COLO668 (cell line): ENCODE measurements at regions not wholly inside any gene's neighbourhood (a gene's known extent, or its start where the extent isn't known, plus 50 kb on each side); places are given as distances from the start of the nearest gene placed in this dataset.

Source experiments
- DNase-seq: peaks from one replicate; lab custom pipeline; 2025; ENCODE audit not compliant: unreplicated experiment; lab: John Stamatoyannopoulos, UW

DNA sequence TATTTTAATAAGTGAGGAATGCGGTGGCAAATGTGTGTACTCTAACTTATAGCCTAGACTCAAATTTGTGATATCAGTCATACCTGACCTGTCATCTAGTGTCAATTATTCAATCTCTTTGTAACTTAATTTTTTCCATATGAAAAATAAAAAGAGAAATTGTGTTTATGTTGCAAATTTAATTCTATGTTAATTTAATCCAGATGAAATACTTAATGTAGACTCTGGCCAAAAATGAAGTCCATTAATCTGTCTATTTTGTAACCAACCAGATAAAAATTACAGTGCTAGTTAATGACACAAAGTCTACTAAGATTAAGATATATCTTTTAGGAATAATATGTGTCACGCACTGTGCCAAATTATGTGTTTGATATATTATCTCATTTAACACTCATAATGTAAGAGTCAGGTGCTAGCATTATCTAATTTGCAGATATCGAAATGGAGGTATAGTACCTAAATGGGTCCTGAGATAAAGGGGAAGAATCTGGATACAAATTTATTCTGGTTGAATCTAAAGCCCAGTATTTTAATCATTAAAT, 712.1 kb downstream of the KCTD16 start:
- no peak for DNase-seq

GRCh38 chr5:144880513-144880912, 709.8 kb downstream of the KCTD16 start:
- no peak for DNase-seq

GRCh38 chr5:144876990-144877389, 706.3 kb downstream of the KCTD16 start:
- no peak for DNase-seq

DNA sequence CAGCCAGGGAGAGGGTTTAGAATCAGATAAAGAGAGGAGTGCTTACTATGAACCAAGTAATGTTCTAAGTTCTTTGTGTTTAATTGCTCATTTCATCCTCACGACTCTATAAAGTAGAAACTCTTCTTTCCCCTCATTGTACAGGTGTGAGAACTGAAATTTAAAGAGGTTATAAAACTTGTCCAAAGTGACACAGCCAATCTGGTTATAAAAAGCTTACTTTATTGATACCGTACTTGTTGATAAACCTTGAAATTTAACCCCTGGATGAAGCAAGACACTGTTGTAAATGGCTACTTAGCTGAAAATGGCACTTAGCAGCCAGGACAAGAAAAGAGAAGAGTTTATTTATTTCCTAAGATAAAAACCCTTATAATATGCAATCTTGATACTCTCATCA, 702.4 kb downstream of the KCTD16 start:
- no peak for DNase-seq

GRCh38 chr5:144864118-144864517, 693.4 kb downstream of the KCTD16 start:
- DNase-seq = no peak

DNA sequence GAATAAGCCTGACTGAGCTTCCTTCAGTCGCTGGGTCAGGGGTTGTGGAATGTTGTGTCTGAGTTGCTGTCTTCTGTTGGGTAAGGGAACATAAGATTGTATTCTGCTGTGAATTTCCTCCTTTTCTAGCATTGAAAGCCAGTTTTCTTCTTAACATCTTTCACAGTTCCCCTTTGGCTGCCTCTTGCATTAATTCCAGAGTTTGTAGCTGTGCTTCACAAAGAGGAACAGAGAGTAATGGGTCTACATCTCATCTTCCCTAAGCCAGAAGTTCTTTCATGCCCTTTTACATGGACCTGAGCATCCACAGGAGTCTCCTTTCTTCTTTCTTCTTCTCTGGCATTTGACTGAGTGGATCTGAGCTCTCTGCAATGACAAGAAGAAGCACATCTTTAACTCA, 686.8 kb downstream of the KCTD16 start:
- DNase-seq = no peak

DNA sequence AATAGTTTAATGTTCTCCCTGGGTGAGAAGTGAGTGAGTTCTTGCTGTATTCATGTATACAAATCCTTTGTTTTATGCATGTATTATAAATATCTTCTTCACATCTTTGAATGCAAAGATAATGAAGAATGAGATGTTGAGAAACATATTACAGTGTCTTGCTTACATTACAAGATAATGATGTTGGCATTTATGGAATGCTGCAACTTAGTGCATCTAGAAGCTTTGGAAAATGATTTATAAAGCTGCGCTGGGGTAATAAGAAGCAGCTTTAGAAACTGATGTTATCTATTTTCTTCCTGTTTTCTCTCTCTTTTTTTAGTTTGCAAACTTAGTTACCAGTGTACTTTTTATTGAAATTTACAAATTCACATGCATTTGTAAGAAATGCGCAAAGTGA, 673.4 kb downstream of the KCTD16 start:
- no peak for DNase-seq

- DNase-seq = no peak
These were observed 661.7 kb downstream of the KCTD16 start for GRCh38 chr5:144832416-144832815.

DNA sequence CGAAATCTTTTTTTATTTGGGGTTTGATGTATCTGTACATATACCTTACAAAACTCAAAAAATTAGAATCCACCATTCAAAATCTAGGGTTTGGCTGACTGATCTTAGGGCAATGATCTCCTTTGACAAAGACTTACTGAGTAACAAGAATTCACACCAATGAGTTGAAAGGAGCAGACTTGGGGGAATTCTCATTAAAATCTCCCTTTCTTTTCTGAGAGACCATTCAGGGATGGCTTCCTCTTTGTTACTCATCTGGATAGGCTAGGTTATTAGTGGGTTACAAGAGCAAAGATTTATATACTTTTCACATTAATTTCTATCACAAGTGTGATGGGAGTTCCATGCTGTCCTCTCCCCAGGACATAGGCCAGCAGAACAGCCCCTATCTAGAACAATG, 661.0 kb downstream of the KCTD16 start:
- no peak for DNase-seq

GRCh38 chr5:144822503-144822902, 651.8 kb downstream of the KCTD16 start:
- no peak for DNase-seq

DNA sequence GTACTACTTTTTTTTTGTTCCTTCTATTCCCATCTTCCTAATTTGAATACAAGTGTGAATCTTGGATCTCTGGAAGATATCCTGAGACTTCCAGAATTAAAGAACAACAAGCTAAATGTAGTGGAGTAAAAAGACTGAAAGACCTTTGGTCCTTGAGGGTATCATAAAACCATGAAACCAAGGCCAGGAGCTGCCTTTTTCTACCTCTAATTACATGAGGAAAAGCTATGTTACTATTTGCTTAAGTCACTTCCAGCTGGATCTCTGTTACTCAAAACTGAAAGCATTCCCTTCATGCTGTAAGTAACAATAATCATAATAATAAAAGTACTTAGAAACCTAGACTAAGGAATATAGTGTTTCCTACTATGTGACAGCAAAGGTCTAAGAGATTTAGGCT, 649.6 kb downstream of the KCTD16 start:
- no peak for DNase-seq

GRCh38 chr5:144815131-144815530, 644.5 kb downstream of the KCTD16 start:
- DNase-seq = no peak

GRCh38 chr5:144812763-144813162, 642.1 kb downstream of the KCTD16 start:
- no peak for DNase-seq

DNA sequence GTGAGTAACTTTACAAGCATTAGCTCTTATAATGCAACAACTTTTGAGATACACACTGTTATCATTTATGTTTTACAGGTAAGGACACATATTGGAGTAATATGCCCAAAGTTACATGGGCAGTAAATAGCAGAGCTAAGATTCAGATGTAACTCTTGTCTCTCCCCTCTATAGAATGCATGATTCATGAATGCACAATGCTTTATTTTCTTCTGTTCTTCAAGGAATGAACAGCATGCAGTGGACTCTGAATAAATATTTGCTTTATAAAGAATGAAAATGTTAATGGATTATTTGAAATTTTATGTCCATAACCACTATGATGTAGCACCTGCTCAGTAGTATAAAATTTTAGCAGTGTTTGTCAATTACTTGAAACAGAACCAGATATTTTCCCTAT, 629.5 kb downstream of the KCTD16 start:
- no peak for DNase-seq

DNA sequence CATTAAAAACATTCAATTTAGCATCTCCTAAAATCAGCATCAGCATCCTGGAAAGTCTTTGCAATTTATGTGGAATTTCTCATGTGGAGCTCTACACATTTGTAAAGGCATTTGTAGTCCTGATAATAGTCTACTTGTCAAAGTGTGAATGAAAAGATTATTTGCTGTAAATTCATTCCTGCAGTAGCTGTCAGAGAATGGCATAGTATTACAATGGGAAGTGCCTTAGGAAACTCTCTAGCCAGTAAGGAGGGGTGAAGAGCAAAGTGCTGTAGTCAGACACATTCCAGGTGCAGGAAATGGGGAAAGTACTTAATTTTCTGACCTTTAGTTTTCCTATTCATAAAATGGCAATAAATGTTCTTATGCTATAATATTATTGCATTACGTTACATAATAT, 627.9 kb downstream of the KCTD16 start:
- no peak for DNase-seq

GRCh38 chr5:144794922-144795321, 624.2 kb downstream of the KCTD16 start:
- no peak for DNase-seq

- DNase-seq = no peak
These were observed 617.9 kb downstream of the KCTD16 start for GRCh38 chr5:144788556-144788955.

DNA sequence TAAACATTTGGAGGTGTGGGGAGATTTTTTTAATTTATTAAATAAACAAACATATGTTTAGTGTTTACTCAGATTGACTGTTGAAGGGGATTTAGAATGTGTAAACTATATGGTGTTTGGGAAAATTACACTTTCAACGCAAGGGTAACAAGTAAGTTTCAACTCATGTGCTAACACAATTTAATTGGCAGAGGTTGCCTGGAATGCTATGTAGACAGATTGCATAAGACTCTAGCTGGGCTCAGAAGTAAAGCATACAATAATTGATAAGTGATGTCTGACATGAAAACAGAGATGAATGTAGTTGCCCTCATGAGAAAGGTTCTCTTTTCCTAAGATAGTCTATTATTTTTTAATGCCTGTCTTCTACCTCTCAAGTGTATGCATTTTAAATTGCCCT, 617.4 kb downstream of the KCTD16 start:
- no peak for DNase-seq

- no peak for DNase-seq
These were observed 608.7 kb downstream of the KCTD16 start for GRCh38 chr5:144779368-144779767.

- no peak for DNase-seq
These were observed 607.9 kb downstream of the KCTD16 start for GRCh38 chr5:144778561-144778960.

- no peak for DNase-seq
These were observed 603.5 kb downstream of the KCTD16 start for GRCh38 chr5:144774197-144774596.

DNA sequence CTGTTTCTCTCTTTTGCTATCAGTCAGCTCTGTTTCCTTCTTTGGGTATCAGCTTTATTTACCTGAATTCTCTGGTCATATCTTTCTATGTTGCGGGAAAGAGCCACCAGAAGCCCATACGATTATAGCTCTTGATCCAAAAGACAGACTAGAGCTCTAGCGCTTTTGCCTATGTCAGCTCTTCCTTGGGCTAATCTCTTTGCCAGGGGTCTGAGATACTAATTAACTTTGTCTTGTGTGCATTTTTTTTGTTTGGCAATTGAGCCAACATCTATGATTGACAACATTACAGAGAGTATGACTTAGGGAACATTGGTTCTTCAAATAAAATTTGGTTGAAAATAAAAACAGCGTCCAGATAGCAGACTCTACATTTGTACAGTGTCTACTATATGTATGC, 603.0 kb downstream of the KCTD16 start:
- DNase-seq = no peak

- no peak for DNase-seq
These were observed 601.1 kb downstream of the KCTD16 start for GRCh38 chr5:144771802-144772201.

DNA sequence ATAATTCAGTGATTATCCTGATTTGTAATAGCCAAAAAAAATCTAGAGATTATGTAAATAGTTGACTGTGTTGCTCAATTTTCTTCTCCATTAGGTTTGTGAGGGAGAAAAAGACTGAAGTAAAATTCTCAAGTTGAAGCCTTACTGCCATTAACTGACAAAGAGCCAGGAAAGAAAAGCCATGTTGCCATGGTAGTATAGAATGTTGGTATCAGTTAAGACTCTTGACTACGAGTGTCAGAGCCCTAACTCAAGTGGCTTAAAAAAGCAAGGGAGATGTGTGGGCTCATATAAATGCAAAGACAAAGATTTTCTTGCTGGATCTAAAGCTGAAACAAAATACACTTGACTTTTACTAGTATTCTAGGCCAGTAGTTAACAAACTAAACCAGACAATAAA, 571.7 kb downstream of the KCTD16 start:
- no peak for DNase-seq
